Nephron progenitor cell (in vitro differentiated cells): ENCODE measurements at regions not wholly inside any gene's neighbourhood (a gene's known extent, or its start where the extent isn't known, plus 50 kb on each side); places are given as distances from the start of the nearest gene placed in this dataset.

Source experiments
- DNase-seq: peaks from one replicate; pipeline ENCODE4 v3.0.0; 2021
- H3K27ac Mint-ChIP-seq: 2 replicates; pipeline ENCODE4 v1.8.0; 2021; ENCODE audit warnings: mild to moderate bottlenecking, moderate library complexity, mixed read lengths
- H3K27me3 Mint-ChIP-seq: 2 replicates; pipeline ENCODE4 v1.8.0; 2021; ENCODE audit warnings: mild to moderate bottlenecking, low read depth, mixed read lengths; ENCODE audit not compliant: poor library complexity
- H3K36me3 Mint-ChIP-seq: 2 replicates; pipeline ENCODE4 v1.8.0; 2021; ENCODE audit warnings: low read depth, mixed read lengths
- H3K4me1 Mint-ChIP-seq: 2 replicates; pipeline ENCODE4 v1.8.0; 2021; ENCODE audit warnings: mixed read lengths
- H3K4me3 Mint-ChIP-seq: 2 replicates; pipeline ENCODE4 v1.8.0; 2021; ENCODE audit warnings: mild to moderate bottlenecking, moderate library complexity, mixed read lengths
- H3K9me3 Mint-ChIP-seq: 2 replicates; pipeline ENCODE4 v1.8.0; 2021; ENCODE audit warnings: mild to moderate bottlenecking, moderate library complexity, mixed read lengths
- CTCF ChIP-seq: fragments of 200-600 bp; sonication (generic); IDR thresholded peaks from 2 replicates; pipeline ENCODE4 v1.5.0; 2021; ENCODE audit warnings: antibody characterized with exemption

GRCh38 chr7:156219307-156220077, 407.2 kb upstream of the SHH start:
- no peak overlapping the region for H3K4me3 Mint-ChIP-seq
- H3K27me3 Mint-ChIP-seq, result peaks cover 14% of the 10 kb centered on the region
- TF ChIP-seq CTCF, result no peak
- H3K36me3 Mint-ChIP-seq, result no peaks in the 10 kb centered on the region
- no peaks in the 10 kb centered on the region for H3K9me3 Mint-ChIP-seq
- DNase-seq, result no peak
- no peaks in the 10 kb centered on the region for H3K4me1 Mint-ChIP-seq
- H3K27ac Mint-ChIP-seq, result no peak overlapping the region

- no peaks in the 10 kb centered on the region for H3K4me1 Mint-ChIP-seq
- DNase-seq, result no peak
- no peak overlapping the region for H3K27ac Mint-ChIP-seq
- no peak overlapping the region for H3K4me3 Mint-ChIP-seq
- no peak for TF ChIP-seq CTCF
- no peaks in the 10 kb centered on the region for H3K36me3 Mint-ChIP-seq
- peaks cover 14% of the 10 kb centered on the region for H3K27me3 Mint-ChIP-seq
- H3K9me3 Mint-ChIP-seq, result no peaks in the 10 kb centered on the region
Measured at GRCh38 chr7:156218544-156219306, 406.5 kb upstream of the SHH start.

GRCh38 chr7:156217803-156218202, 405.5 kb upstream of the SHH start:
- no peaks in the 10 kb centered on the region for H3K4me1 Mint-ChIP-seq
- H3K4me3 Mint-ChIP-seq, result no peak overlapping the region
- no peaks in the 10 kb centered on the region for H3K9me3 Mint-ChIP-seq
- no peak for TF ChIP-seq CTCF
- H3K27ac Mint-ChIP-seq, result no peak overlapping the region
- no peaks in the 10 kb centered on the region for H3K36me3 Mint-ChIP-seq
- peaks cover 18% of the 10 kb centered on the region for H3K27me3 Mint-ChIP-seq
- DNase-seq, result no peak

GRCh38 chr7:156209087-156209486, 396.8 kb upstream of the SHH start:
- no peak overlapping the region for H3K27ac Mint-ChIP-seq
- DNase-seq, result no peak
- no peak for TF ChIP-seq CTCF
- H3K27me3 Mint-ChIP-seq, result peaks cover 11% of the 10 kb centered on the region
- H3K4me1 Mint-ChIP-seq, result no peaks in the 10 kb centered on the region
- H3K36me3 Mint-ChIP-seq, result no peaks in the 10 kb centered on the region
- no peak overlapping the region for H3K4me3 Mint-ChIP-seq
- no peaks in the 10 kb centered on the region for H3K9me3 Mint-ChIP-seq

GRCh38 chr7:156207306-156207705, 395.0 kb upstream of the SHH start:
- TF ChIP-seq CTCF, result no peak
- no peak overlapping the region for H3K4me3 Mint-ChIP-seq
- no peaks in the 10 kb centered on the region for H3K36me3 Mint-ChIP-seq
- peaks cover 12% of the 10 kb centered on the region for H3K4me1 Mint-ChIP-seq
- no peak for DNase-seq
- H3K27ac Mint-ChIP-seq, result no peak overlapping the region
- peaks cover 7% of the 10 kb centered on the region for H3K27me3 Mint-ChIP-seq
- no peaks in the 10 kb centered on the region for H3K9me3 Mint-ChIP-seq
